Sigmoid colon (tissue), 6 donors: ENCODE measurements at regions not wholly inside any gene's neighbourhood (a gene's known extent, or its start where the extent isn't known, plus 50 kb on each side); places are given as distances from the start of the nearest gene placed in this dataset.
A peak's percentile ranks its signal among the peaks of the same experiment; 100 is the strongest.

Source experiments
- DNase-seq: peaks from one replicate; pipeline ENCODE4 v3.0.0-alpha.2; 2019
- H3K27ac ChIP-seq, 4 donors: fragments of 200-600 bp; sonication (generic); one replicate each; pipeline ENCODE4 v1.5.1; 2016 to 2019; ENCODE audit warnings: mild to moderate bottlenecking in 1 of 4
- H3K27me3 ChIP-seq, 3 donors: fragments of 200-600 bp; sonication (generic); one replicate each; pipeline ENCODE4 v1.5.1; 2019; ENCODE audit warnings: mild to moderate bottlenecking in 1 of 3
- H3K36me3 ChIP-seq, 4 donors: fragments of 200-600 bp; sonication (generic); one replicate each; pipeline ENCODE4 v1.5.1; 2016 to 2019
- H3K4me1 ChIP-seq, 4 donors: fragments of 200-600 bp; sonication (generic); one replicate each; pipeline ENCODE4 v1.5.1; 2017 to 2019
- H3K4me3 ChIP-seq, 4 donors: fragments of 200-600 bp; sonication (generic); one replicate each; pipeline ENCODE4 v1.5.1; 2017 to 2019; ENCODE audit warnings: mild to moderate bottlenecking in 2 of 4, moderate library complexity in 1 of 4
- H3K9me3 ChIP-seq, 4 donors: fragments of 200-600 bp in 3 of 4; sonication (generic) in 3 of 4; one replicate each; pipeline versions ENCODE4 v1.5.1 to v1.6.1; 2013 to 2019
- EP300 ChIP-seq, 4 donors: sonication (generic); formaldehyde crosslinking; IDR thresholded peaks; one replicate each; pipeline ENCODE4 v1.6.1; 2017; ENCODE audit warnings: antibody characterized with exemption in 4 of 4
- POLR2A ChIP-seq, 2 donors: fragments of 450-650 bp; IDR thresholded peaks; one replicate each; pipeline ENCODE4 v1.6.1; 2016; ENCODE audit warnings: antibody characterized with exemption in 2 of 2, mild to moderate bottlenecking in 2 of 2, moderate library complexity in 2 of 2
- POLR2AphosphoS5 ChIP-seq, 4 donors: sonication (generic); formaldehyde crosslinking; IDR thresholded peaks; one replicate each; pipeline ENCODE4 v1.6.1; 2017; ENCODE audit warnings: antibody characterized with exemption in 4 of 4
- WGBS, 2 donors: extraction: QIAGEN DNeasy Blood & Tissue Kit; methylation state at CpG; one replicate each; pipeline ENCODE4 v1.1.7; 2013; 5-methylcytosine and 5-hydroxymethylcytosine counted together
- intact Hi-C: fragments of 100-400 bp; cut with DNase I; formaldehyde crosslinking; loops from one replicate; pipeline ENCODE4 v1.15.1; 2023
- TF ChIP-seq, protein P1 (sequence below), 4 experiments: fragments of 450-650 bp in 3 of 4; fragments of 200-600 bp in 1 of 4; IDR thresholded peaks; one replicate each; pipeline ENCODE4 v1.5.1; 2016 to 2019; ENCODE audit warnings: antibody characterized with exemption in 4 of 4, mild to moderate bottlenecking in 3 of 4, moderate library complexity in 2 of 4
- donor health status: healthy with polysubstance abuse.
- donor health status: healthy.

- intact Hi-C loops, result loop anchor here (5.0 kb wide), 1 partner anchor 33 kb away; no protein-coding TSS in a partner anchor
Observed at GRCh38 chr11:27234961-27235360, 128.1 kb downstream of the CCDC34 start.

DNA sequence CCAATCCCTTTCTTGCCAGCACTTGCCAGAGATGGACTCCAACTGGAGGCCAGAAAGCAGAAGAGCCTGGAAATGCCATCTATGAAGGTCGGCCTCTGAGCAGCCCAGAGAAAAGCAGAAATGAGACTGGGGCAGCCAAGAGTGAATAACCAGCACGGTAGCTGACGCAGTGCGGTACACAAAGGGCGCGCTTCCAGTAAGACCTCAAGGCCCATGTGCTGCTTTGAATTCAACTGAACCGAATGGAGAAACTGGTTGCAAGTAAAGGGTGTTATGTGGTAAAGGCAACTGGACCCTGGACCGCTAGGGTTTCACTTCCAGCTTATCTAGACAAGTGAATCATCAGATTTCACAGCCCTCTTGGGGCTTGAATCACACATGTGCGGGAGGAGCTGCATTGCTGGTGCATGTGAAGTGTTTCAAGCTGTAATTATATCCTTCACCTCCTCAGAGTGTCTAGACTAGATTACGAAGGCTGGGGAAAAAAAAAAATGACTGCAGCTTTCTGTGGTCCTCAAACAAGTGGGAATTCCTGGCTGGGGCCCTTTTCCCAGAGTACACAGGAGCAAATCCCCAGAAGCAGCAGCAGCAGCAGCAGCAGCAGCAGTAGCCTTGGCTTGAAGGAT lies 128.9 kb downstream of the CCDC34 start:
- DNase-seq, result peak; percentile 75
- 67 to 71% methylated on average over 10 of the region's 10 CpGs for WGBS, 2 donors

More at GRCh38 chr11:27234961-27235360, 128.1 kb downstream of the CCDC34 start:
- Histone ChIP-seq H3K4me3 (no peak overlapping the region), H3K9me3 (no peaks in the 10 kb centered on the region), H3K27ac (peak overlapping the region in 1 of 4 donors; percentile 55), H3K36me3 (no peaks in the 10 kb centered on the region), H3K4me1 (peaks cover 0 to 82% (median 57%) of the 10 kb centered on the region in 4 donors), H3K27me3 (no peaks in the 10 kb centered on the region)
- DNase-seq, result no peak
- TF ChIP-seq POLR2A (IDR thresholded peaks at IDR 0.05) (no peak), EP300 (IDR thresholded peaks at IDR 0.05) (no peak), POLR2AphosphoS5 (IDR thresholded peaks at IDR 0.05) (no peak)
- TF ChIP-seq, protein P1, sequence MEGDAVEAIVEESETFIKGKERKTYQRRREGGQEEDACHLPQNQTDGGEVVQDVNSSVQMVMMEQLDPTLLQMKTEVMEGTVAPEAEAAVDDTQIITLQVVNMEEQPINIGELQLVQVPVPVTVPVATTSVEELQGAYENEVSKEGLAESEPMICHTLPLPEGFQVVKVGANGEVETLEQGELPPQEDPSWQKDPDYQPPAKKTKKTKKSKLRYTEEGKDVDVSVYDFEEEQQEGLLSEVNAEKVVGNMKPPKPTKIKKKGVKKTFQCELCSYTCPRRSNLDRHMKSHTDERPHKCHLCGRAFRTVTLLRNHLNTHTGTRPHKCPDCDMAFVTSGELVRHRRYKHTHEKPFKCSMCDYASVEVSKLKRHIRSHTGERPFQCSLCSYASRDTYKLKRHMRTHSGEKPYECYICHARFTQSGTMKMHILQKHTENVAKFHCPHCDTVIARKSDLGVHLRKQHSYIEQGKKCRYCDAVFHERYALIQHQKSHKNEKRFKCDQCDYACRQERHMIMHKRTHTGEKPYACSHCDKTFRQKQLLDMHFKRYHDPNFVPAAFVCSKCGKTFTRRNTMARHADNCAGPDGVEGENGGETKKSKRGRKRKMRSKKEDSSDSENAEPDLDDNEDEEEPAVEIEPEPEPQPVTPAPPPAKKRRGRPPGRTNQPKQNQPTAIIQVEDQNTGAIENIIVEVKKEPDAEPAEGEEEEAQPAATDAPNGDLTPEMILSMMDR (IDR thresholded peaks at IDR 0.05), result no peak
- 10 to 54% methylated on average over 2 of the region's 2 CpGs for WGBS, 2 donors

DNA sequence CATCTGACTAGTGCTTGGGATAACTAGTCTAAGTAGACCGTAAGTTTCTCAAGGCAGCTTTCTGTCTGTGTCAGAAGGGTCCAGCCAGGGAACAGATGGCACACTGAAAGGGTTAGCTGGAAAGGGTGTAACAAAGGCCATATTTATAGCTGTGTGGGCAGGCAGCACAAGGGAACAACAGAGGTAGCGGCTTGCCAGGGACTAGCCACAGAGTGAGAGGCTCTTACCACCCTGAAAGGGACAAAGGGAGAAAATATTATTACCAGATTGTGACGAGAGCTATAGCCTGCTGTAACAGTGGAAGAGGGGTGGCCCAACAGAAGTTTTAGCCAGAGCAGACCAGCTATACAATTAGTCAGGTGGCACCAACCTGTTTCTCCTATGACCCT lies 129.4 kb downstream of the CCDC34 start:
- TF ChIP-seq POLR2A (IDR thresholded peaks at IDR 0.05) (no peak), POLR2AphosphoS5 (IDR thresholded peaks at IDR 0.05) (no peak), EP300 (IDR thresholded peaks at IDR 0.05) (no peak)
- TF ChIP-seq, protein P1 (IDR thresholded peaks at IDR 0.05), result no peak
- no peak for DNase-seq
- intact Hi-C loops, result no loop called here
- H3K36me3 ChIP-seq, result no peaks in the 10 kb centered on the region
- no peaks in the 10 kb centered on the region for H3K27me3 ChIP-seq
- no peak overlapping the region for H3K4me3 ChIP-seq
- peaks cover 0 to 82% (median 62%) of the 10 kb centered on the region in 4 donors for H3K4me1 ChIP-seq
- H3K27ac ChIP-seq, result peak overlapping the region in 2 of 4 donors; percentile 54 to 55
- WGBS, 2 donors, result 54 to 76% methylated on average over 3 of the region's 3 CpGs
- no peaks in the 10 kb centered on the region for H3K9me3 ChIP-seq

More for the DNA sequence above, 128.9 kb downstream of the CCDC34 start:
- Histone ChIP-seq H3K9me3 (no peaks in the 10 kb centered on the region), H3K4me3 (no peak overlapping the region), H3K4me1 (peaks cover 0 to 82% (median 61%) of the 10 kb centered on the region in 4 donors), H3K27ac (peak overlapping the region in 2 of 4 donors; percentile 54 to 55), H3K27me3 (no peaks in the 10 kb centered on the region), H3K36me3 (no peaks in the 10 kb centered on the region)
- intact Hi-C loops, result no loop called here
- TF ChIP-seq EP300 (IDR thresholded peaks at IDR 0.05) (no peak), POLR2A (IDR thresholded peaks at IDR 0.05) (no peak), POLR2AphosphoS5 (IDR thresholded peaks at IDR 0.05) (peak in 1 of 4 donors; percentile 19)
- TF ChIP-seq, protein P1 (IDR thresholded peaks at IDR 0.05), result no peak

DNA sequence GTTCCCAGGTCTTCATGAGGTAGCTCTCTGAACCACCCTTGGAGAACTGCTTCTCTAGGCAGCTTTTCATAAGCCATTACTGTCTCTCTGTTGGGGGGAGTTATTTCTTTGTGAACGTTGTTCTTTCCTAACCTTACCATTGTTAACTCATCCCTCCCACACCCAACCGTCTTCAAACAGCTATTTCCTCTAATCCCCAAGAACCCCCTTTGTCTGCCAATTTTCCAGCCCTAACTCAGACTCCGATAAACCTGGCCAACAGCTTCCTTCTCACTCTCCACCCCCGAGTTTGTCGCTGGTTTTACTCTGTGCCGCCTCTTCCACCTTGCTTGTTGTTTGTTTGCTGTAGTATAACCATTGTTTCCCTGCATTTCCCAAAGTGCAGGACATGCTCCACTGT lies 131.5 kb downstream of the CCDC34 start:
- peak overlapping the region in 1 of 4 donors; percentile 75 for H3K27ac ChIP-seq
- no peak for TF ChIP-seq EP300 (IDR thresholded peaks at IDR 0.05)
- H3K4me1 ChIP-seq, result peaks cover 0 to 76% (median 62%) of the 10 kb centered on the region in 4 donors
- no peaks in the 10 kb centered on the region for H3K36me3 ChIP-seq
- H3K9me3 ChIP-seq, result no peaks in the 10 kb centered on the region
- intact Hi-C loops, result no loop called here
- WGBS, 2 donors, result 55 to 70% methylated on average over 6 of the region's 6 CpGs
- no peak overlapping the region for H3K4me3 ChIP-seq
- H3K27me3 ChIP-seq, result no peaks in the 10 kb centered on the region
- DNase-seq, result no peak

- intact Hi-C loops, result no loop called here
- H3K4me1 ChIP-seq, result peaks cover 0 to 66% (median 59%) of the 10 kb centered on the region in 4 donors
- H3K36me3 ChIP-seq, result no peaks in the 10 kb centered on the region
- no peak overlapping the region for H3K4me3 ChIP-seq
- H3K27ac ChIP-seq, result peak overlapping the region in 3 of 4 donors; percentile 56 to 77 (median 75)
- no peaks in the 10 kb centered on the region for H3K27me3 ChIP-seq
- TF ChIP-seq EP300 (IDR thresholded peaks at IDR 0.05), result no peak
- TF ChIP-seq POLR2AphosphoS5 (IDR thresholded peaks at IDR 0.05), result no peak
- TF ChIP-seq POLR2A (IDR thresholded peaks at IDR 0.05), result no peak
- TF ChIP-seq, protein P1 (IDR thresholded peaks at IDR 0.05), result no peak
- no peaks in the 10 kb centered on the region for H3K9me3 ChIP-seq
- WGBS, 2 donors, result 87% methylated on average over 1 of the region's 1 CpG
- DNase-seq, result no peak
Observed at GRCh38 chr11:27230192-27230572, 132.8 kb downstream of the CCDC34 start.
